Osteocyte (in vitro differentiated cells): ENCODE measurements at regions not wholly inside any gene's neighbourhood (a gene's known extent, or its start where the extent isn't known, plus 50 kb on each side); places are given as distances from the start of the nearest gene placed in this dataset.

Source experiments
- DNase-seq: peaks from one replicate; pipeline ENCODE4 v3.0.0; 2021; ENCODE audit warnings: mixed read lengths; ENCODE audit not compliant: unreplicated experiment; ENCODE audit errors: extremely low spot score
- H3K27ac Mint-ChIP-seq: one replicate; pipeline ENCODE4 v1.8.0; 2021; ENCODE audit warnings: mild to moderate bottlenecking, mixed read lengths; ENCODE audit not compliant: unreplicated experiment
- H3K27me3 Mint-ChIP-seq: one replicate; pipeline ENCODE4 v1.8.0; 2021; ENCODE audit warnings: mixed read lengths; ENCODE audit not compliant: unreplicated experiment
- H3K36me3 Mint-ChIP-seq: one replicate; pipeline ENCODE4 v1.8.0; 2021; ENCODE audit warnings: mixed read lengths; ENCODE audit not compliant: unreplicated experiment
- H3K4me1 Mint-ChIP-seq: one replicate; pipeline ENCODE4 v1.8.0; 2021; ENCODE audit warnings: mixed read lengths; ENCODE audit not compliant: unreplicated experiment
- H3K4me3 Mint-ChIP-seq: one replicate; pipeline ENCODE4 v1.8.0; 2021; ENCODE audit warnings: mild to moderate bottlenecking, moderate library complexity, mixed read lengths; ENCODE audit not compliant: unreplicated experiment
- H3K9me3 Mint-ChIP-seq: one replicate; pipeline ENCODE4 v1.8.0; 2021; ENCODE audit warnings: mixed read lengths; ENCODE audit not compliant: unreplicated experiment
- CTCF ChIP-seq: fragments of 200-600 bp; sonication (generic); IDR thresholded peaks from 2 replicates; pipeline ENCODE4 v1.5.0; 2021; ENCODE audit warnings: antibody characterized with exemption, mild to moderate bottlenecking, moderate library complexity

DNA sequence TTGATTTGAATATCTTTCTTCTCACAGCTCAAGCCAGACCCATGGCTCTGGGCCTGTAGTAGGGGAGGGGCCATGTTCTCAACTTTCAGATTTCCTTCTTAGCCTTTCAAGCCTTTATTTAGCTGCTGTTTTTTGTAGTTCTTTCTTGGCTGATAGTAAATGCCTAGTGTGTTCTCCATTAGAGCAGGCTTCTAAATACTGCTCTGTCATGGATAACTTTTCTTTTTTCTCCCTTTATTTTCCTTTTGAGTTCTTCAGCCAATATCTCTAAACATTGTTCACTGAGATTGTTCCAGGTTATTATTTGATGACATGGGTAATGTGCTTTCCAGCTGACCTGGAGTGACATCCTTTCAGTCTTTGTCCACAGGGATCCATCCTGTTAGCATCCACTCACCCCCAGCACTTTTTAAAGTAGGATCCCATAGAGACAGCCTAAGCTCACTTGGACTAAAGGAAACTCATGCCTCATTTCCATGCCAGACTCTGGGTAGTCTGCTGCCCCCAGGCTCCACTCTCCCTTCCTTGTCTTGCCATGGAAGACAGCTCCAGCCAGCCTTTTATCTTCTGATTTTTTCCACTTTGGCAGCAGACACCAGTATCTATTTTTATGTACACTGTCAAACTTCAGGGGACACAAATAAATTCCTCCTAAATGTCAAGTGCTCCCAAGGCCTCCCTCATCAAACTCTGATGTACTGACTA, 645.6 kb downstream of the RNF144B start:
- Mint-ChIP-seq H3K27me3 (no peaks in the 10 kb centered on the region), H3K27ac (peak overlapping the region; percentile 38), H3K4me3 (no peak overlapping the region), H3K36me3 (no peaks in the 10 kb centered on the region), H3K4me1 (peaks cover 12% of the 10 kb centered on the region), H3K9me3 (peaks cover 2% of the 10 kb centered on the region)
- DNase-seq: no peak
- no peak for TF ChIP-seq CTCF

DNA sequence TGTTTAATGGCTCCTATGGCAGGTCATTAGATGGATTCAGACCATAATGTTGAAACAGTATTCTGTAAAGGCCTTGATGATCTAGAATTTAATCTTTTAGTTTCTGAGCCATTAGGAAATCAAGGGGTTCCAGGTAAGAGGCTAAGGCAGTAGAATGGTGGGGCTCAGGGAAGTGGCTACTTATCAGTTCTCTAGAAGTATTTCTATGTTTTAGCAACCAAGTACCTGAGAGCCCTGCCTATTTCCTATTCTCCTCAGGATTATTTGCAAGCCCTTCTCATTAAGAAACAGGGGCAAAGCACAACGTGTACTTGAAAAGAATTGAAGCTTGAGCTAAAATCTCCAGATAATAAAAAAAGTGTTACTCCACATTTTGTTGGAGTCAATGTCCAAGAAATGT, 646.5 kb downstream of the RNF144B start:
- Mint-ChIP-seq H3K36me3 (no peaks in the 10 kb centered on the region), H3K4me3 (no peak overlapping the region), H3K27ac (no peak overlapping the region), H3K4me1 (peaks cover 11% of the 10 kb centered on the region), H3K27me3 (no peaks in the 10 kb centered on the region), H3K9me3 (peaks cover 4% of the 10 kb centered on the region)
- no peak for DNase-seq
- TF ChIP-seq CTCF: no peak

DNA sequence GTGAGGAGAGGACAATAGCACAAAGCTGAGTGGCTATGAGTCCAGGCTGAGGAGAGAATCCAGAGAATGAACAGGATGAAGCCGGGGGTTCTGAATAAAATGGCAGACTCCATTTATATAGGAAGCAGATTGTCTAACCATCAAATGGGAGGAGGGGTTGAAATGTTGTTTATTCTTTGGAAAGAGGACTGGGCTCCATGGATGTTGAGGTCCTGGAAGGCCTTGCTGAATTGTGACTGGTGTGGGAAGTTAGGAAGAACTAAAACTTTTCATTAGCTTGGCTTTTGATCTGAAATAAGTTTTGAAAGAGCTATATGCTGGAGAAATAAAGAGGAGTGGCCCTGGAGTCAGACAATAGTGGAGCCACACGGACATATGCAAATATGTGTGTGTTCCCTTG, 647.8 kb downstream of the RNF144B start:
- H3K36me3 Mint-ChIP-seq: no peaks in the 10 kb centered on the region
- H3K27ac Mint-ChIP-seq: no peak overlapping the region
- no peak for DNase-seq
- H3K9me3 Mint-ChIP-seq: peaks cover 4% of the 10 kb centered on the region
- H3K4me3 Mint-ChIP-seq: no peak overlapping the region
- no peak for TF ChIP-seq CTCF
- H3K4me1 Mint-ChIP-seq: peaks cover 10% of the 10 kb centered on the region
- no peaks in the 10 kb centered on the region for H3K27me3 Mint-ChIP-seq

DNA sequence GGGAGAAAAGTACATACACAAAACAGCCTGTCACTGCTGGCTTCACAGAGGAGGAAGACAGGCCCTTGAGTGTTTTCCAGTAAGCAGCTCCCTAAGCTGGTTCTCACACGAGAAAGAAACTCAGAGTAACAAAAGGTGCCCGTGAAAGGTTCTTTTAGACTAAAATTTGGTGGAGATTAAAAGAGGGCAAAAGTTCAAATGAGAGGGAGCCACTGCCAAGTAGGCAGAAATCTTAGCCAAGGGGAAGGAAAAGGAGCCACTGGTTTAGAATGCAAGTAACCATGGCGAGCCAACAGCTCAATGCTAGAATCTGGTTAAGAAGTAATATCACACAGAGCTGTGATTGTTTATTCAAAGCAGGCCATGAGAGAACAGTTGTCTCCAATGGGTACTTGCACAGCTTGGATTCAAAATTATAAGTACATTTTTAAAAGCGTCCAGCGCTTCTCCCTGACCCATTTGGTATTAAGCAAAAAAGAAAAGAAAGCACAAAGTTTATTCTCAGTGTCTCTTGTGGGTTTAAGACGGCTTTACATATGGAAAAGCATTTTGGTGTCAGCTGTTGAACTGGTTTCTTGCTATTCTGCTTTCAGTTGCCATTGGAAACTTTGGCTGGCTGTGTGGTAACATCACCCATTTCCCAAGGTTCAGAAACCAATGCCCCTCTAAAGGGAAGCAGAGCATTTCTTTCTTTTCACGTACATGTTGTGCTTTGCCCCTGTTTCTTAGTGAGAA, 648.5 kb downstream of the RNF144B start:
- H3K4me1 Mint-ChIP-seq: peaks cover 10% of the 10 kb centered on the region
- no peak for DNase-seq
- peaks cover 4% of the 10 kb centered on the region for H3K9me3 Mint-ChIP-seq
- TF ChIP-seq CTCF: no peak
- no peaks in the 10 kb centered on the region for H3K27me3 Mint-ChIP-seq
- H3K4me3 Mint-ChIP-seq: no peak overlapping the region
- H3K27ac Mint-ChIP-seq: no peak overlapping the region
- no peaks in the 10 kb centered on the region for H3K36me3 Mint-ChIP-seq

GRCh38 chr6:19036196-19036555, 649.0 kb downstream of the RNF144B start:
- TF ChIP-seq CTCF: no peak
- no peak for DNase-seq
- Mint-ChIP-seq H3K4me1 (peaks cover 10% of the 10 kb centered on the region), H3K36me3 (no peaks in the 10 kb centered on the region), H3K27ac (no peak overlapping the region), H3K4me3 (no peak overlapping the region), H3K9me3 (peaks cover 4% of the 10 kb centered on the region), H3K27me3 (no peaks in the 10 kb centered on the region)
